Gastrocnemius medialis (tissue), 4 donors: ENCODE measurements at regions not wholly inside any gene's neighbourhood (a gene's known extent, or its start where the extent isn't known, plus 50 kb on each side); places are given as distances from the start of the nearest gene placed in this dataset.

Experiments used
- POLR2A ChIP-seq, 2 donors: fragments of 450-650 bp; IDR thresholded peaks; one replicate each; pipeline ENCODE4 v1.6.1; 2017; ENCODE audit warnings: antibody characterized with exemption in 2 of 2, mild to moderate bottlenecking in 2 of 2, moderate library complexity in 2 of 2
- TF ChIP-seq, protein P1 (sequence below), 5 experiments: fragments of 450-650 bp in 3 of 5; fragments of 200-600 bp in 2 of 5; sonication (generic) in 2 of 5; IDR thresholded peaks in 4 of 5; conservative IDR thresholded peaks in 1 of 5; 1 replicate in 4 of 5; 2 replicates in 1 of 5; pipeline ENCODE4 v1.5.1; 2016 to 2019; ENCODE audit warnings: antibody characterized with exemption in 5 of 5, mild to moderate bottlenecking in 3 of 5, moderate library complexity in 3 of 5

DNA sequence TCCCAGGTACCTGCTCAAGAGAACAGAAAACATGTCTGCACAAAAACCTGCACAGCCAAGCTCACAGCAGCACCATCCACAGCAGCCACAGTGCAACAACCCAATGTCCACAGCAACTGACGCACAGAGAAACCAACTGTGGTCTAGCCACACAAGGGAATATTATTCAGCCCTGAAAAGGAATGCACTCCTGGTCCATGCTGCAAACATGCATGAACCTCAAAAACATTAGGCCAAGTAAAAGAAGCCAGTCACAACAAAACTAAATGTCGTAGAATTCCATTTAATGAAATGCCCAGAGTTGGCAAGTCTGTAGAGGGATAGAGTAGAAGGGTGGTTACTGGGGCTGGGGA, 60.6 kb downstream of the MYEOV start:
- TF ChIP-seq, protein P1, sequence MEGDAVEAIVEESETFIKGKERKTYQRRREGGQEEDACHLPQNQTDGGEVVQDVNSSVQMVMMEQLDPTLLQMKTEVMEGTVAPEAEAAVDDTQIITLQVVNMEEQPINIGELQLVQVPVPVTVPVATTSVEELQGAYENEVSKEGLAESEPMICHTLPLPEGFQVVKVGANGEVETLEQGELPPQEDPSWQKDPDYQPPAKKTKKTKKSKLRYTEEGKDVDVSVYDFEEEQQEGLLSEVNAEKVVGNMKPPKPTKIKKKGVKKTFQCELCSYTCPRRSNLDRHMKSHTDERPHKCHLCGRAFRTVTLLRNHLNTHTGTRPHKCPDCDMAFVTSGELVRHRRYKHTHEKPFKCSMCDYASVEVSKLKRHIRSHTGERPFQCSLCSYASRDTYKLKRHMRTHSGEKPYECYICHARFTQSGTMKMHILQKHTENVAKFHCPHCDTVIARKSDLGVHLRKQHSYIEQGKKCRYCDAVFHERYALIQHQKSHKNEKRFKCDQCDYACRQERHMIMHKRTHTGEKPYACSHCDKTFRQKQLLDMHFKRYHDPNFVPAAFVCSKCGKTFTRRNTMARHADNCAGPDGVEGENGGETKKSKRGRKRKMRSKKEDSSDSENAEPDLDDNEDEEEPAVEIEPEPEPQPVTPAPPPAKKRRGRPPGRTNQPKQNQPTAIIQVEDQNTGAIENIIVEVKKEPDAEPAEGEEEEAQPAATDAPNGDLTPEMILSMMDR (IDR thresholded peaks at IDR 0.05 in 4 of 5, conservative IDR thresholded peaks at IDR 0.05 in 1 of 5), result no peak
- TF ChIP-seq POLR2A (IDR thresholded peaks at IDR 0.05), result no peak
